ENCODE measurements at regions not wholly inside any gene's neighbourhood (a gene's known extent, or its start where the extent isn't known, plus 50 kb on each side); places are given as distances from the start of the nearest gene placed in this dataset.

DNA sequence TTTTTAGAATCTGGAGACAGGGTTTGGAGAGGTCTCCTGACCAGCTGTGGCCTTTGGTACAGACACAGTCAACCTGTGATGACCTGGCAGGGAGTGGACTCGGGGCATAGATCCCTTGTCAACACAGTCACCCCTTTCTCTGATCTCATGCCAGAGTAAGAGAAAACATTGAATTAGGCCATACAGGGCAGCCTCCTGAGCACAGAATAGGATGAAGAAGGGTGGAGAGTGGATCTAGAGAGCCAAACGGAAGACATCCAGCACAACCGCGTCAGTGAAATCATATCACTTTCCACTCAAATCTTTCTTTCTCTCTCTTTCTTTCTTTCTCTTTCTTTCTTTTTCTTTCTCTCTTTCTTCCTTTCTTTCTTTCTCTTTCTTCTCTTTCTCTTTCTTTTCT lies 145.9 kb upstream of the TBX3 start:
- no peaks in the 10 kb centered on the region for H3K79me1 ChIP-seq (ENCODE audit: low read depth, low read length)
- H3K79me2 ChIP-seq (ENCODE audit: control insufficient read depth in 1 of 2, insufficient read depth in 2 of 2, low read length in 2 of 2), result no peaks in the 10 kb centered on the region
- H2BK12ac ChIP-seq (ENCODE audit: low read depth, low read length), result no peak overlapping the region
- H2AK5ac ChIP-seq (ENCODE audit: low read depth, low read length), result no peak overlapping the region
- no peak overlapping the region for H3K56ac ChIP-seq (replicated peaks; ENCODE audit: insufficient read length, low read depth, low read length)
- H3K27me3 ChIP-seq (replicated peaks in 1 of 4; ENCODE audit: control insufficient read depth in 3 of 4, extremely low read depth in 1 of 4, insufficient read depth in 3 of 4, low read length in 3 of 4), result no peaks in the 10 kb centered on the region
- H3K23me2 ChIP-seq (ENCODE audit: low read depth, low read length), result peaks cover 9% of the 10 kb centered on the region; the same call in 1 of the 2 replicates
- H3K9ac ChIP-seq (replicated peaks in 1 of 4; ENCODE audit: extremely low read depth in 1 of 4, low read depth in 3 of 4, low read length in 3 of 4), result no peak overlapping the region
- H2BK5ac ChIP-seq (ENCODE audit: low read depth, low read length), result no peak overlapping the region
- H3K4me1 ChIP-seq (replicated peaks in 1 of 4; ENCODE audit: control insufficient read depth in 3 of 4, insufficient read depth in 4 of 4, low read length in 3 of 4), result no peaks in the 10 kb centered on the region
- H3K14ac ChIP-seq (ENCODE audit: insufficient read length), result no peak overlapping the region
- H2BK120ac ChIP-seq (replicated peaks; ENCODE audit: low read depth, low read length), result no peak overlapping the region
- H3K23ac ChIP-seq (ENCODE audit: insufficient read length), result no peak overlapping the region
- no peak overlapping the region for H3K18ac ChIP-seq (ENCODE audit: extremely low read depth, low read length)
- CTCF ChIA-PET (ENCODE audit: partially characterized antibody), result no interaction called here
- no peaks in the 10 kb centered on the region for H4K20me1 ChIP-seq (replicated peaks in 1 of 2; ENCODE audit: control insufficient read depth in 1 of 2, insufficient read depth in 2 of 2, low read length in 2 of 2)
- POLR2A ChIA-PET (ENCODE audit: partially characterized antibody), result no interaction called here
- H3K9me3 ChIP-seq (ENCODE audit: insufficient read depth in 2 of 2, low read depth in 1 of 2, low read length in 1 of 2), result no peaks in the 10 kb centered on the region
- H2AFZ ChIP-seq (ENCODE audit: low read length), result no peak overlapping the region
- H3K27ac ChIP-seq (ENCODE audit: low read depth, low read length), result no peak overlapping the region
- DNase-seq (ENCODE audit: low read depth in 1 of 2, low spot score in 2 of 2) (no peak), FAIRE-seq (no peak)
- WGBS, 2 experiments (ENCODE audit: extremely low coverage in 1 of 2, insufficient coverage in 1 of 2, insufficient read length in 1 of 2, insufficient replicate concordance in 2 of 2, low coverage in 1 of 2, low lambda C conversion rate in 2 of 2, missing lambda C conversion rate in 1 of 2), result 85% methylated on average over 4 of the region's 4 CpGs; no CpG with 5 or more reads in 1 of the 2 experiments
- no peak overlapping the region for H3K4me3 ChIP-seq (ENCODE audit: extremely low read depth in 1 of 4, insufficient read depth in 2 of 4, low read depth in 3 of 4, low read length in 4 of 4)
- no peak overlapping the region for H3K4ac ChIP-seq (replicated peaks; ENCODE audit: insufficient read length, low read depth, low read length)
- H4K8ac ChIP-seq (ENCODE audit: extremely low read depth, insufficient read depth, low read length), result no peak overlapping the region
- H3K4me2 ChIP-seq (ENCODE audit: insufficient read depth in 1 of 2, low read depth in 2 of 2, low read length in 2 of 2), result no peak overlapping the region
- TF ChIP-seq, protein P1, sequence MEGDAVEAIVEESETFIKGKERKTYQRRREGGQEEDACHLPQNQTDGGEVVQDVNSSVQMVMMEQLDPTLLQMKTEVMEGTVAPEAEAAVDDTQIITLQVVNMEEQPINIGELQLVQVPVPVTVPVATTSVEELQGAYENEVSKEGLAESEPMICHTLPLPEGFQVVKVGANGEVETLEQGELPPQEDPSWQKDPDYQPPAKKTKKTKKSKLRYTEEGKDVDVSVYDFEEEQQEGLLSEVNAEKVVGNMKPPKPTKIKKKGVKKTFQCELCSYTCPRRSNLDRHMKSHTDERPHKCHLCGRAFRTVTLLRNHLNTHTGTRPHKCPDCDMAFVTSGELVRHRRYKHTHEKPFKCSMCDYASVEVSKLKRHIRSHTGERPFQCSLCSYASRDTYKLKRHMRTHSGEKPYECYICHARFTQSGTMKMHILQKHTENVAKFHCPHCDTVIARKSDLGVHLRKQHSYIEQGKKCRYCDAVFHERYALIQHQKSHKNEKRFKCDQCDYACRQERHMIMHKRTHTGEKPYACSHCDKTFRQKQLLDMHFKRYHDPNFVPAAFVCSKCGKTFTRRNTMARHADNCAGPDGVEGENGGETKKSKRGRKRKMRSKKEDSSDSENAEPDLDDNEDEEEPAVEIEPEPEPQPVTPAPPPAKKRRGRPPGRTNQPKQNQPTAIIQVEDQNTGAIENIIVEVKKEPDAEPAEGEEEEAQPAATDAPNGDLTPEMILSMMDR (IDR thresholded peaks at IDR 0.05; ENCODE audit: control extremely low read depth in 1 of 3, insufficient read depth in 1 of 3, low read depth in 1 of 3, low read length in 3 of 3), result no peak
- TF ChIP-seq POU5F1 (IDR thresholded peaks at IDR 0.05; ENCODE audit: low read depth, low read length) (no peak), EP300 (IDR thresholded peaks at IDR 0.05; ENCODE audit: borderline replicate concordance in 1 of 2, low read depth in 2 of 2, low read length in 2 of 2) (no peak), HDAC6 (IDR thresholded peaks at IDR 0.05; ENCODE audit: low read depth, low read length) (no peak), KDM5A (IDR thresholded peaks at IDR 0.05; ENCODE audit: low read length) (no peak), SAP30 (IDR thresholded peaks at IDR 0.05; ENCODE audit: insufficient read depth, insufficient replicate concordance, low read length) (no peak), KDM1A (IDR thresholded peaks at IDR 0.05; ENCODE audit: borderline replicate concordance, low read length) (no peak), CBX5 (IDR thresholded peaks at IDR 0.05; ENCODE audit: low read depth, low read length) (no peak), BACH1 (IDR thresholded peaks at IDR 0.05; ENCODE audit: low read length) (no peak), ATF3 (IDR thresholded peaks at IDR 0.05; ENCODE audit: insufficient read depth, low read depth, low read length) (no peak), HDAC2 (IDR thresholded peaks at IDR 0.05; ENCODE audit: borderline replicate concordance in 1 of 2, low read depth in 2 of 2, low read length in 2 of 2) (no peak)
- H3K36me3 ChIP-seq (ENCODE audit: control insufficient read depth in 2 of 4, insufficient read depth in 4 of 4, low read length in 3 of 4), result no peaks in the 10 kb centered on the region
- H4K91ac ChIP-seq (replicated peaks; ENCODE audit: insufficient read length, low read length), result no peak overlapping the region
- H4K5ac ChIP-seq (ENCODE audit: insufficient read length, low read depth, low read length), result no peak overlapping the region
- H2BK15ac ChIP-seq (ENCODE audit: low read length), result no peak overlapping the region
- no peak overlapping the region for H2BK20ac ChIP-seq (ENCODE audit: low read length)

Measured in H1 (cell line).